ENCODE measurements at regions not wholly inside any gene's neighbourhood (a gene's known extent, or its start where the extent isn't known, plus 50 kb on each side); places are given as distances from the start of the nearest gene placed in this dataset.

DNA sequence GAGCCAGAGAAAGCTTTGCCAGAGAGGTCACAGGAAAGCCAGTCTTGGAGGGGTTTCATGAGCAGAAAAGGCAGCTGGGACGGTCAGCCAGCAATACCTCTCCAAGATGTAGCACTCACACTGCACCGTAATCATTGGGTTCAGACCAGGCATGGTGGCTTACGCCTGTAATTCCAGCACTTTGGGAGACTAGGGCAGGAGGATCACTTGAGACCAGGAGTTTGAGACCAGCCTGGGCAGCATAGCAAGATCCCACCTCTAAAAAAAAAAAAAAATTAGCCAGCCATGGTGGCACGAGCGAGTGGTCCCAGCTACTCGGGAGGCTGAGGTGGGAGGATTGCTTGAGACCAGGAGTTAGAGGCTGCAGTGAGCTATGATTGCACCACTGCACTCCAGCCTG is 90.2 kb upstream of the CUX1 start:
- no peak for TF ChIP-seq EZH2 (IDR thresholded peaks at IDR 0.05)
- TF ChIP-seq, protein P1, sequence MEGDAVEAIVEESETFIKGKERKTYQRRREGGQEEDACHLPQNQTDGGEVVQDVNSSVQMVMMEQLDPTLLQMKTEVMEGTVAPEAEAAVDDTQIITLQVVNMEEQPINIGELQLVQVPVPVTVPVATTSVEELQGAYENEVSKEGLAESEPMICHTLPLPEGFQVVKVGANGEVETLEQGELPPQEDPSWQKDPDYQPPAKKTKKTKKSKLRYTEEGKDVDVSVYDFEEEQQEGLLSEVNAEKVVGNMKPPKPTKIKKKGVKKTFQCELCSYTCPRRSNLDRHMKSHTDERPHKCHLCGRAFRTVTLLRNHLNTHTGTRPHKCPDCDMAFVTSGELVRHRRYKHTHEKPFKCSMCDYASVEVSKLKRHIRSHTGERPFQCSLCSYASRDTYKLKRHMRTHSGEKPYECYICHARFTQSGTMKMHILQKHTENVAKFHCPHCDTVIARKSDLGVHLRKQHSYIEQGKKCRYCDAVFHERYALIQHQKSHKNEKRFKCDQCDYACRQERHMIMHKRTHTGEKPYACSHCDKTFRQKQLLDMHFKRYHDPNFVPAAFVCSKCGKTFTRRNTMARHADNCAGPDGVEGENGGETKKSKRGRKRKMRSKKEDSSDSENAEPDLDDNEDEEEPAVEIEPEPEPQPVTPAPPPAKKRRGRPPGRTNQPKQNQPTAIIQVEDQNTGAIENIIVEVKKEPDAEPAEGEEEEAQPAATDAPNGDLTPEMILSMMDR (IDR thresholded peaks at IDR 0.05): no peak
